Fibroblast of the aortic adventitia (primary cell): ENCODE measurements at regions not wholly inside any gene's neighbourhood (a gene's known extent, or its start where the extent isn't known, plus 50 kb on each side); places are given as distances from the start of the nearest gene placed in this dataset.

Experiments
- DNase-seq: peaks from one replicate; pipeline ENCODE4 v3.0.0-alpha.2; 2010; ENCODE audit warnings: low read depth
- H3K4me3 ChIP-seq: 2 replicates; pipeline ENCODE4 v1.5.1; 2011; ENCODE audit warnings: low read depth, mild to moderate bottlenecking, control low read depth, low read length, moderate library complexity
- CTCF ChIP-seq: IDR thresholded peaks from 2 replicates; pipeline ENCODE4 v1.5.1; 2011; ENCODE audit warnings: mild to moderate bottlenecking, low read length, control low read depth, inconsistent platforms; ENCODE audit not compliant: insufficient read depth

- no peak overlapping the region for H3K4me3 ChIP-seq
- no peak for TF ChIP-seq CTCF
- DNase-seq: no peak
Observed at GRCh38 chr10:88063861-88064557, 200.6 kb downstream of the PTEN start.

GRCh38 chr10:88064608-88065382 lies 201.4 kb downstream of the PTEN start:
- DNase-seq: peak; percentile 84
- TF ChIP-seq CTCF: no peak

GRCh38 chr10:88065383-88066049 lies 202.1 kb downstream of the PTEN start:
- TF ChIP-seq CTCF: no peak
- no peak for DNase-seq
- no peak overlapping the region for H3K4me3 ChIP-seq

More at GRCh38 chr10:88064608-88065382, 201.4 kb downstream of the PTEN start:
- H3K4me3 ChIP-seq: no peak overlapping the region

- no peak overlapping the region for H3K4me3 ChIP-seq
- no peak for DNase-seq
- TF ChIP-seq CTCF: no peak
Observed at GRCh38 chr10:88066319-88066718, 202.9 kb downstream of the PTEN start.

GRCh38 chr10:88066876-88067275 lies 203.5 kb downstream of the PTEN start:
- no peak for TF ChIP-seq CTCF
- DNase-seq: no peak
- no peak overlapping the region for H3K4me3 ChIP-seq

- no peak overlapping the region for H3K4me3 ChIP-seq
- TF ChIP-seq CTCF: no peak
- no peak for DNase-seq
Observed at GRCh38 chr10:88067737-88068136, 204.3 kb downstream of the PTEN start.
